VCaP (cell line): ENCODE measurements at regions not wholly inside any gene's neighbourhood (a gene's known extent, or its start where the extent isn't known, plus 50 kb on each side); places are given as distances from the start of the nearest gene placed in this dataset.

Source experiments
- H3K27ac ChIP-seq: fragments of 450-650 bp; 2 replicates; pipeline ENCODE4 v1.5.1; 2017
- TF ChIP-seq, protein P1 (sequence below): fragments of 450-650 bp; conservative IDR thresholded peaks from 2 replicates; pipeline ENCODE4 v1.5.1; 2017; ENCODE audit warnings: mild to moderate bottlenecking, moderate library complexity

- TF ChIP-seq, protein P1, sequence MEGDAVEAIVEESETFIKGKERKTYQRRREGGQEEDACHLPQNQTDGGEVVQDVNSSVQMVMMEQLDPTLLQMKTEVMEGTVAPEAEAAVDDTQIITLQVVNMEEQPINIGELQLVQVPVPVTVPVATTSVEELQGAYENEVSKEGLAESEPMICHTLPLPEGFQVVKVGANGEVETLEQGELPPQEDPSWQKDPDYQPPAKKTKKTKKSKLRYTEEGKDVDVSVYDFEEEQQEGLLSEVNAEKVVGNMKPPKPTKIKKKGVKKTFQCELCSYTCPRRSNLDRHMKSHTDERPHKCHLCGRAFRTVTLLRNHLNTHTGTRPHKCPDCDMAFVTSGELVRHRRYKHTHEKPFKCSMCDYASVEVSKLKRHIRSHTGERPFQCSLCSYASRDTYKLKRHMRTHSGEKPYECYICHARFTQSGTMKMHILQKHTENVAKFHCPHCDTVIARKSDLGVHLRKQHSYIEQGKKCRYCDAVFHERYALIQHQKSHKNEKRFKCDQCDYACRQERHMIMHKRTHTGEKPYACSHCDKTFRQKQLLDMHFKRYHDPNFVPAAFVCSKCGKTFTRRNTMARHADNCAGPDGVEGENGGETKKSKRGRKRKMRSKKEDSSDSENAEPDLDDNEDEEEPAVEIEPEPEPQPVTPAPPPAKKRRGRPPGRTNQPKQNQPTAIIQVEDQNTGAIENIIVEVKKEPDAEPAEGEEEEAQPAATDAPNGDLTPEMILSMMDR = no peak
- no peak overlapping the region; the same call in 1 of the 2 replicates for H3K27ac ChIP-seq
Observed at GRCh38 chr7:118713039-118713438, 488.5 kb downstream of the ANKRD7 start.

GRCh38 chr7:118720632-118721031, 496.1 kb downstream of the ANKRD7 start:
- H3K27ac ChIP-seq = no peak overlapping the region

DNA sequence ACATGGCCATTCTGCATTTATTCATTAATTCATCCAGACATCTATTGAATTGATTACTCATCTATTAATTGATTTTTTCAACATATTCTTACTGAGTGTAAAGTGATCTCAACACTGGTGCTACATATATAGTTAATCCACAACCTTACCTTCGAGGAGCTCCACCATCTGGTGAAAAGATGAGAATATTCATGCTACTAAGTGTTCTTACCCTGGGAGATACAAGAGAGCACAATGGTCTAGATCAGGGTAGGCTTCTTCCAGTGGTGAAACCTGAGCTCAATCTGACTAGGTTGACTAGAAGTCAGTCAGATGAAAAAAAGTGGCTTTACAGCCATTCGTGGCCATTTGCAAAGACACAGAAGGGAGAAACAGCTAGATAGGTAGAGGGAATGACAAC, 507.4 kb downstream of the ANKRD7 start:
- TF ChIP-seq, protein P1 = peak; percentile 61
- H3K27ac ChIP-seq = no peak overlapping the region

More at GRCh38 chr7:118720632-118721031, 496.1 kb downstream of the ANKRD7 start:
- TF ChIP-seq, protein P1 = no peak

GRCh38 chr7:118734541-118734940, 510.0 kb downstream of the ANKRD7 start:
- TF ChIP-seq, protein P1 = no peak

DNA sequence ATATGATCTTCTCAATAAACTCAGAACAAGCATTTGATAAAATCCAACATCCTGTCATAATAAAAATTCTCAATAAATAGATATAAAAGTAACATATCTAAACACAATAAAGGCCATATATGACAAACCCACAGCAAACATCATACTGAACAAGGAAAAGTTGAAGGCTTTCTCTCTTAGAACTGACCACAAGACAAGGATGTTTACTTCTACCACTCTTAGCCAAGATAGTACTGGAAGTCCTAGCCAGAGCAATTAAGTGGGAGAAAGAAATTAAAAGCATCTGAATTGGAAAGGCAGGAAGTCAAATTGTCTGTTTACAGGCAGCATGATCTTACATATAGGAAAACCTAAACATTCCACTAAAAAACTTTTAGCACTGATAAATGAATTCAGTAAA, 510.9 kb downstream of the ANKRD7 start:
- TF ChIP-seq, protein P1 = no peak
- no peak overlapping the region; the same call in 1 of the 2 replicates for H3K27ac ChIP-seq

More at GRCh38 chr7:118734541-118734940, 510.0 kb downstream of the ANKRD7 start:
- peak overlapping the region; percentile 6; the same call in 1 of the 2 replicates for H3K27ac ChIP-seq

GRCh38 chr7:118737935-118738334, 513.4 kb downstream of the ANKRD7 start:
- no peak overlapping the region for H3K27ac ChIP-seq
- TF ChIP-seq, protein P1 = no peak

DNA sequence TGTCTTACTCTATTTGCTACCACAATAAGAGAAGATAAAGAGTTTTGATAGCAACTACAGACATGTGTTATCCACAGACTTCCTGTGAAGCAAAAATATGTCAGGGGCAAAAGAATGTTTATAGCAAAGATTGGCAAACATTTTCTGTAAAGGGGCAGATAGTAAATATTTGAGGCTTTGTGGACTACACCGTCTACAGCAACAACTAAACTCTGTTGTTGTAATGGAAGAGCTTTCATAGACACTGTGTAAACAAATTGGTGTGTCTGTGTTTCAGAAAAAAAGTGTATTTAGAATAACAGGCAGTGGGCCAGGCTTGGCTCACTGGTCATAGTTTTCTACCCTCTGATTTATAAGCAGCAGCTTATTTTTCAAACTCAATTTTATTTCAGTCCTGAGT, 521.4 kb downstream of the ANKRD7 start:
- no peak overlapping the region for H3K27ac ChIP-seq
- TF ChIP-seq, protein P1 = no peak
